GM23338 (cell line): ENCODE measurements at regions not wholly inside any gene's neighbourhood (a gene's known extent, or its start where the extent isn't known, plus 50 kb on each side); places are given as distances from the start of the nearest gene placed in this dataset.

Experiments
- ATAC-seq: fragments of 200-7000 bp; cut with Tn5 transposase; 3 replicates; pipeline ENCODE4 v1.9.1; 2020
- DNase-seq: peaks from one replicate; pipeline ENCODE4 v3.0.0-alpha.2; 2015; ENCODE audit warnings: low spot score
- H2AFZ ChIP-seq: fragments of 200-600 bp; sonication (generic); 2 replicates; pipeline ENCODE4 v1.8.0; 2016; ENCODE audit warnings: antibody characterized with exemption, mild to moderate bottlenecking, moderate library complexity
- H3F3A ChIP-seq: fragments of 200-600 bp; sonication (generic); replicated peaks from 2 replicates; pipeline ENCODE4 v1.8.0; 2017; ENCODE audit warnings: antibody characterized with exemption, mixed run types, low read depth
- H3K27ac ChIP-seq: fragments of 200-600 bp; sonication (generic); 2 replicates; pipeline ENCODE4 v1.6.1; 2016; ENCODE audit warnings: low read depth
- H3K27me3 ChIP-seq: fragments of 200-600 bp; sonication (generic); 2 replicates; pipeline ENCODE4 v1.8.0; 2016; ENCODE audit warnings: mild to moderate bottlenecking, mixed run types, moderate library complexity; ENCODE audit not compliant: insufficient read depth
- H3K36me3 ChIP-seq: fragments of 200-600 bp; sonication (generic); 2 replicates; pipeline ENCODE4 v1.8.0; 2016; ENCODE audit warnings: mild to moderate bottlenecking; ENCODE audit not compliant: insufficient read depth
- H3K4me1 ChIP-seq: fragments of 200-600 bp; sonication (generic); 2 replicates; pipeline ENCODE4 v1.8.0; 2016; ENCODE audit warnings: mild to moderate bottlenecking, moderate library complexity; ENCODE audit not compliant: insufficient read depth
- H3K4me2 ChIP-seq: fragments of 200-600 bp; sonication (generic); 2 replicates; pipeline ENCODE4 v1.7.1; 2017; ENCODE audit warnings: mixed run types
- H3K4me3 ChIP-seq: fragments of 200-600 bp; sonication (generic); 2 replicates; pipeline ENCODE4 v1.6.1; 2016; ENCODE audit warnings: mixed run types
- H3K79me2 ChIP-seq: fragments of 200-600 bp; sonication (generic); replicated peaks from 2 replicates; pipeline ENCODE4 v1.8.0; 2017; ENCODE audit warnings: mild to moderate bottlenecking; ENCODE audit not compliant: insufficient read depth
- H3K9me2 ChIP-seq: fragments of 200-600 bp; sonication (generic); 2 replicates; pipeline ENCODE4 v1.8.0; 2017; ENCODE audit not compliant: insufficient read depth
- H4K20me1 ChIP-seq: fragments of 200-600 bp; sonication (generic); replicated peaks from 2 replicates; pipeline ENCODE4 v1.8.0; 2017; ENCODE audit warnings: mild to moderate bottlenecking; ENCODE audit not compliant: insufficient read depth
- H3K27ac Mint-ChIP-seq: 2 replicates; pipeline ENCODE4 v1.8.0; 2020; ENCODE audit warnings: inconsistent platforms, mild to moderate bottlenecking, moderate library complexity, mixed read lengths
- H3K27me3 Mint-ChIP-seq: 3 replicates; pipeline ENCODE4 v1.8.0; 2022; ENCODE audit warnings: low read depth, mild to moderate bottlenecking, moderate library complexity, mixed read lengths, inconsistent platforms; ENCODE audit not compliant: insufficient read depth, poor library complexity
- H3K36me3 Mint-ChIP-seq: 3 replicates; pipeline ENCODE4 v1.8.0; 2021; ENCODE audit warnings: low read depth, mild to moderate bottlenecking, inconsistent platforms, moderate library complexity, mixed read lengths
- H3K4me1 Mint-ChIP-seq: 3 replicates; pipeline ENCODE4 v1.8.0; 2020; ENCODE audit warnings: mild to moderate bottlenecking, inconsistent platforms, mixed read lengths
- H3K4me3 Mint-ChIP-seq: 3 replicates; pipeline ENCODE4 v1.8.0; 2021; ENCODE audit warnings: moderate library complexity, mild to moderate bottlenecking, inconsistent platforms, mixed read lengths
- H3K9me3 Mint-ChIP-seq: 3 replicates; pipeline ENCODE4 v1.8.0; 2020; ENCODE audit warnings: moderate library complexity, mild to moderate bottlenecking, inconsistent platforms, mixed read lengths
- EZH2 ChIP-seq: fragments of 200-600 bp; sonication (generic); IDR thresholded peaks from one replicate; pipeline ENCODE4 v1.8.0; 2017; ENCODE audit warnings: antibody characterized with exemption, mild to moderate bottlenecking, low read depth; ENCODE audit not compliant: unreplicated experiment
- JUNB ChIP-seq: IDR thresholded peaks from one replicate; pipeline ENCODE4 v1.6.1; 2016; ENCODE audit warnings: antibody characterized with exemption; ENCODE audit not compliant: unreplicated experiment
- NANOG ChIP-seq: IDR thresholded peaks from 2 replicates; pipeline ENCODE4 v1.6.1; 2016; ENCODE audit warnings: antibody characterized with exemption, borderline replicate concordance
- POLR2AphosphoS5 ChIP-seq: IDR thresholded peaks from 2 replicates; pipeline ENCODE4 v1.6.1; 2016; ENCODE audit warnings: antibody characterized with exemption, low read depth
- REST ChIP-seq: IDR thresholded peaks from one replicate; pipeline ENCODE4 v1.6.1; 2018; ENCODE audit warnings: antibody characterized with exemption; ENCODE audit not compliant: unreplicated experiment
- ZNF331 ChIP-seq: fragments of 250-450 bp; sonication (Bioruptor Pico); IDR thresholded peaks from 2 replicates; pipeline ENCODE4 v1.5.0; 2020; ENCODE audit warnings: low read depth, mild to moderate bottlenecking, moderate library complexity
- TF ChIP-seq, protein P1 (sequence below): fragments of 250-450 bp; sonication (Bioruptor Pico); IDR thresholded peaks from 2 replicates; pipeline ENCODE4 v1.5.0; 2020; ENCODE audit warnings: mild to moderate bottlenecking, moderate library complexity
- TF ChIP-seq, protein P2 (sequence below): IDR thresholded peaks from 2 replicates; pipeline ENCODE4 v1.6.1; 2016; ENCODE audit warnings: antibody characterized with exemption

DNA sequence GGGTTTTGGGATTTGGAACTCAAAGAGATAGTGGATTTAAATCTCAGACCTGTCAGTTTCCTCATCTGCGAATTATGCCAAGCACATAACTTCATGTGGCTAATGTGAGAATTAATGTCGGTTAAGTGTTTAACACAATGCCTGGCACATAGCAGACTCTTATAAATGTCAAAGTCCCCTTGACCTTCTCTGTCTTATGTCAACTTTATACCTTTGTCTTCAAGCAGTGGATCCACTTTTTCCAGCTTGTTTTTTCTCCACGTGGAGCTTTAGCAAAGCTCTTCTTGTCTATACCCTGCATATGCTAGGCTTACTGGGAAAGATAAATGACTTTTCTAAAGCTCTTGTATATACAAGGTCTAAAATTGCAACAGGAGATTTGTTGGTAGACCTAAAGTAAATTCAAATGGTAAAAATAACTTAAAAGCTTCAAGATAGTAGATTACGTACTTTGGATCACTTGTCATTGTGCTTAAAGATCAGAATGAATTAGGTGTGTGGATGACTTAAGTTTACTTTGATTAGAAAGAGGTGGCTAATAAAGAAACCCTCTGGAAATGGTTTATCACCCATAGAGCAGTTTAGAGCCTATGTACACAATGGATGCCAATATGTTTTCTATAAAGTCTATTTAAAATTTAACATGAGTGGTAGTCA lies 318.3 kb upstream of the SORL1-AS1 start:
- no peaks in the 10 kb centered on the region for H3K4me1 Mint-ChIP-seq
- Histone ChIP-seq H3F3A (no peaks in the 10 kb centered on the region), H4K20me1 (no peaks in the 10 kb centered on the region), H3K4me3 (no peak overlapping the region), H3K79me2 (no peaks in the 10 kb centered on the region), H2AFZ (no peak overlapping the region), H3K4me2 (no peak overlapping the region), H3K36me3 (no peaks in the 10 kb centered on the region), H3K4me1 (no peaks in the 10 kb centered on the region), H3K27me3 (no peaks in the 10 kb centered on the region), H3K27ac (no peak overlapping the region), H3K9me2 (peaks cover 4% of the 10 kb centered on the region; the same call in 1 of the 2 replicates)
- no peak overlapping the region for H3K27ac Mint-ChIP-seq
- H3K27me3 Mint-ChIP-seq, result no peaks in the 10 kb centered on the region
- no peak overlapping the region for H3K4me3 Mint-ChIP-seq
- no peaks in the 10 kb centered on the region for H3K36me3 Mint-ChIP-seq
- no peak for ATAC-seq
- no peaks in the 10 kb centered on the region for H3K9me3 Mint-ChIP-seq
- no peak for DNase-seq
- TF ChIP-seq ZNF331 (CRISPR knock-in tag) (no peak), REST (no peak), POLR2AphosphoS5 (no peak)

DNA sequence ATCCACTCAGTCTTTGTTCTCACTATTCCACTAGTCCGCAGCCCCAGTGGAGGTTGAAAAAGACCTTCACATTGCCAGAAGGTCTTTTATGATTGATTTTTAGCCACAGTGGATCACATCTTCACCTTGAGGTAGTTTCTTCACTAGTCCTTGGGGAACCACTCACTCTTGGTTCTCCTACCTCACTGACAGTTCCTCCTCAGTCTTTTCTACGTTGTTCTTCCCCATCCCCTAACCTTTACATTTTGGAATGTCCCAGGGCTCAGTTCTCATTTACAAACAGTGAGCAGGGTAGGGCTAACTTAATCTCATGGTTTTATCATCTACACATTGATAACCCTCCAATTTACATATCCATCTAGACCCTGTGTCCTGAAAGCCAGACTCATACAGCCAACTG lies 316.4 kb upstream of the SORL1-AS1 start:
- DNase-seq (no peak), ATAC-seq (no peak)
- Histone ChIP-seq H3K4me3 (no peak overlapping the region), H3F3A (no peaks in the 10 kb centered on the region), H4K20me1 (no peaks in the 10 kb centered on the region), H3K27me3 (no peaks in the 10 kb centered on the region), H3K4me2 (no peak overlapping the region), H3K27ac (no peak overlapping the region), H3K79me2 (no peaks in the 10 kb centered on the region), H3K36me3 (no peaks in the 10 kb centered on the region), H2AFZ (no peak overlapping the region), H3K9me2 (peaks cover 4% of the 10 kb centered on the region; the same call in 1 of the 2 replicates), H3K4me1 (no peaks in the 10 kb centered on the region)
- Mint-ChIP-seq H3K36me3 (no peaks in the 10 kb centered on the region), H3K27ac (no peak overlapping the region), H3K9me3 (no peaks in the 10 kb centered on the region), H3K27me3 (no peaks in the 10 kb centered on the region), H3K4me1 (peaks cover 6% of the 10 kb centered on the region; the same call in 1 of the 3 replicates), H3K4me3 (no peak overlapping the region)
- TF ChIP-seq EZH2 (no peak), JUNB (no peak), NANOG (no peak), POLR2AphosphoS5 (no peak), ZNF331 (CRISPR knock-in tag) (no peak)
- TF ChIP-seq, protein P1, sequence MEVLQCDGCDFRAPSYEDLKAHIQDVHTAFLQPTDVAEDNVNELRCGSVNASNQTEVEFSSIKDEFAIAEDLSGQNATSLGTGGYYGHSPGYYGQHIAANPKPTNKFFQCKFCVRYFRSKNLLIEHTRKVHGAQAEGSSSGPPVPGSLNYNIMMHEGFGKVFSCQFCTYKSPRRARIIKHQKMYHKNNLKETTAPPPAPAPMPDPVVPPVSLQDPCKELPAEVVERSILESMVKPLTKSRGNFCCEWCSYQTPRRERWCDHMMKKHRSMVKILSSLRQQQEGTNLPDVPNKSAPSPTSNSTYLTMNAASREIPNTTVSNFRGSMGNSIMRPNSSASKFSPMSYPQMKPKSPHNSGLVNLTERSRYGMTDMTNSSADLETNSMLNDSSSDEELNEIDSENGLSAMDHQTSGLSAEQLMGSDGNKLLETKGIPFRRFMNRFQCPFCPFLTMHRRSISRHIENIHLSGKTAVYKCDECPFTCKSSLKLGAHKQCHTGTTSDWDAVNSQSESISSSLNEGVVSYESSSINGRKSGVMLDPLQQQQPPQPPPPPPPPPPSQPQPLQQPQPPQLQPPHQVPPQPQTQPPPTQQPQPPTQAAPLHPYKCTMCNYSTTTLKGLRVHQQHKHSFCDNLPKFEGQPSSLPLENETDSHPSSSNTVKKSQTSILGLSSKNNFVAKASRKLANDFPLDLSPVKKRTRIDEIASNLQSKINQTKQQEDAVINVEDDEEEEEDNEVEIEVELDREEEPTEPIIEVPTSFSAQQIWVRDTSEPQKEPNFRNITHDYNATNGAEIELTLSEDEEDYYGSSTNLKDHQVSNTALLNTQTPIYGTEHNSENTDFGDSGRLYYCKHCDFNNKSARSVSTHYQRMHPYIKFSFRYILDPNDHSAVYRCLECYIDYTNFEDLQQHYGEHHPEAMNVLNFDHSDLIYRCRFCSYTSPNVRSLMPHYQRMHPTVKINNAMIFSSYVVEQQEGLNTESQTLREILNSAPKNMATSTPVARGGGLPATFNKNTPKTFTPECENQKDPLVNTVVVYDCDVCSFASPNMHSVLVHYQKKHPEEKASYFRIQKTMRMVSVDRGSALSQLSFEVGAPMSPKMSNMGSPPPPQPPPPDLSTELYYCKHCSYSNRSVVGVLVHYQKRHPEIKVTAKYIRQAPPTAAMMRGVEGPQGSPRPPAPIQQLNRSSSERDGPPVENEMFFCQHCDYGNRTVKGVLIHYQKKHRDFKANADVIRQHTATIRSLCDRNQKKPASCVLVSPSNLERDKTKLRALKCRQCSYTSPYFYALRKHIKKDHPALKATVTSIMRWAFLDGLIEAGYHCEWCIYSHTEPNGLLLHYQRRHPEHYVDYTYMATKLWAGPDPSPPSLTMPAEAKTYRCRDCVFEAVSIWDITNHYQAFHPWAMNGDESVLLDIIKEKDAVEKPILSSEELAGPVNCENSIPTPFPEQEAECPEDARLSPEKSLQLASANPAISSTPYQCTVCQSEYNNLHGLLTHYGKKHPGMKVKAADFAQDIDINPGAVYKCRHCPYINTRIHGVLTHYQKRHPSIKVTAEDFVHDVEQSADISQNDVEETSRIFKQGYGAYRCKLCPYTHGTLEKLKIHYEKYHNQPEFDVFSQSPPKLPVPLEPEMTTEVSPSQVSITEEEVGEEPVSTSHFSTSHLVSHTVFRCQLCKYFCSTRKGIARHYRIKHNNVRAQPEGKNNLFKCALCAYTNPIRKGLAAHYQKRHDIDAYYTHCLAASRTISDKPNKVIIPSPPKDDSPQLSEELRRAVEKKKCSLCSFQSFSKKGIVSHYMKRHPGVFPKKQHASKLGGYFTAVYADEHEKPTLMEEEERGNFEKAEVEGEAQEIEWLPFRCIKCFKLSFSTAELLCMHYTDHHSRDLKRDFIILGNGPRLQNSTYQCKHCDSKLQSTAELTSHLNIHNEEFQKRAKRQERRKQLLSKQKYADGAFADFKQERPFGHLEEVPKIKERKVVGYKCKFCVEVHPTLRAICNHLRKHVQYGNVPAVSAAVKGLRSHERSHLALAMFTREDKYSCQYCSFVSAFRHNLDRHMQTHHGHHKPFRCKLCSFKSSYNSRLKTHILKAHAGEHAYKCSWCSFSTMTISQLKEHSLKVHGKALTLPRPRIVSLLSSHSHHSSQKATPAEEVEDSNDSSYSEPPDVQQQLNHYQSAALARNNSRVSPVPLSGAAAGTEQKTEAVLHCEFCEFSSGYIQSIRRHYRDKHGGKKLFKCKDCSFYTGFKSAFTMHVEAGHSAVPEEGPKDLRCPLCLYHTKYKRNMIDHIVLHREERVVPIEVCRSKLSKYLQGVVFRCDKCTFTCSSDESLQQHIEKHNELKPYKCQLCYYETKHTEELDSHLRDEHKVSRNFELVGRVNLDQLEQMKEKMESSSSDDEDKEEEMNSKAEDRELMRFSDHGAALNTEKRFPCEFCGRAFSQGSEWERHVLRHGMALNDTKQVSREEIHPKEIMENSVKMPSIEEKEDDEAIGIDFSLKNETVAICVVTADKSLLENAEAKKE, result no peak
- TF ChIP-seq, protein P2, sequence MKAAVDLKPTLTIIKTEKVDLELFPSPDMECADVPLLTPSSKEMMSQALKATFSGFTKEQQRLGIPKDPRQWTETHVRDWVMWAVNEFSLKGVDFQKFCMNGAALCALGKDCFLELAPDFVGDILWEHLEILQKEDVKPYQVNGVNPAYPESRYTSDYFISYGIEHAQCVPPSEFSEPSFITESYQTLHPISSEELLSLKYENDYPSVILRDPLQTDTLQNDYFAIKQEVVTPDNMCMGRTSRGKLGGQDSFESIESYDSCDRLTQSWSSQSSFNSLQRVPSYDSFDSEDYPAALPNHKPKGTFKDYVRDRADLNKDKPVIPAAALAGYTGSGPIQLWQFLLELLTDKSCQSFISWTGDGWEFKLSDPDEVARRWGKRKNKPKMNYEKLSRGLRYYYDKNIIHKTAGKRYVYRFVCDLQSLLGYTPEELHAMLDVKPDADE, result no peak
